ENCODE measurements at regions not wholly inside any gene's neighbourhood (a gene's known extent, or its start where the extent isn't known, plus 50 kb on each side); places are given as distances from the start of the nearest gene placed in this dataset.
"Not testable (repeated sequence)": the region's sequence is repeated elsewhere in the genome, so short reads cannot be mapped to it uniquely, and the experiment has no call there.

DNA sequence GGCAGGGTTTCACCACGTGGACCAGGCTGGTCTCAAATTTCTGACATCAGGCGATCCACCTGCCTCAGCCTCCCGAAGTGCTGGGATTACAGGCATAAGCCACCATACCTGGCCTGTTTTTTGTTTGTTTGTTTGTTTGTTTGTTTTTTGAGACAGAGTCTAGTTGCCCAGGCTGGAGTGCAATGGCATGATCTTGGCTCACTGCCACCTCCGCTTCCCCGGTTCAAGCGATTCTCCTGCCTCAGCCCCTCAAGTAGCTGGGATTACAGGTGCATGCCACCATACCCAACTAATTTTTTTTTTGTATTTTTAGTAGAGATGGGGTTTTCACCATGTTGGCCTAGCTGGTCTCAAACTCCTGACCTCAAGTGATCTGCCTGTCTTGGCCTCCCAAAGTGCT lies 61.8 kb upstream of the SPDYE9 start:
- TF ChIP-seq, protein P1, sequence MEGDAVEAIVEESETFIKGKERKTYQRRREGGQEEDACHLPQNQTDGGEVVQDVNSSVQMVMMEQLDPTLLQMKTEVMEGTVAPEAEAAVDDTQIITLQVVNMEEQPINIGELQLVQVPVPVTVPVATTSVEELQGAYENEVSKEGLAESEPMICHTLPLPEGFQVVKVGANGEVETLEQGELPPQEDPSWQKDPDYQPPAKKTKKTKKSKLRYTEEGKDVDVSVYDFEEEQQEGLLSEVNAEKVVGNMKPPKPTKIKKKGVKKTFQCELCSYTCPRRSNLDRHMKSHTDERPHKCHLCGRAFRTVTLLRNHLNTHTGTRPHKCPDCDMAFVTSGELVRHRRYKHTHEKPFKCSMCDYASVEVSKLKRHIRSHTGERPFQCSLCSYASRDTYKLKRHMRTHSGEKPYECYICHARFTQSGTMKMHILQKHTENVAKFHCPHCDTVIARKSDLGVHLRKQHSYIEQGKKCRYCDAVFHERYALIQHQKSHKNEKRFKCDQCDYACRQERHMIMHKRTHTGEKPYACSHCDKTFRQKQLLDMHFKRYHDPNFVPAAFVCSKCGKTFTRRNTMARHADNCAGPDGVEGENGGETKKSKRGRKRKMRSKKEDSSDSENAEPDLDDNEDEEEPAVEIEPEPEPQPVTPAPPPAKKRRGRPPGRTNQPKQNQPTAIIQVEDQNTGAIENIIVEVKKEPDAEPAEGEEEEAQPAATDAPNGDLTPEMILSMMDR (IDR thresholded peaks at IDR 0.05; ENCODE audit: borderline replicate concordance, extremely low read depth, low read length, poor library complexity, severe bottlenecking) = not testable (repeated sequence)
- not testable (repeated sequence) for TF ChIP-seq EZH2 (IDR thresholded peaks at IDR 0.05; ENCODE audit: borderline replicate concordance, low read depth, low read length, severe bottlenecking)

Measured in DND-41 (cell line).